LNCaP clone FGC (cell line): ENCODE measurements at regions not wholly inside any gene's neighbourhood (a gene's known extent, or its start where the extent isn't known, plus 50 kb on each side); places are given as distances from the start of the nearest gene placed in this dataset.
"Not testable (repeated sequence)": the region's sequence is repeated elsewhere in the genome, so short reads cannot be mapped to it uniquely, and the experiment has no call there.

ENCODE experiments used
- DNase-seq: peaks from one replicate; pipeline ENCODE4 v3.0.0-alpha.2; 2011; ENCODE audit warnings: low read depth
- H3K4me3 ChIP-seq: 2 replicates; pipeline ENCODE4 v1.5.1; 2011; ENCODE audit warnings: mild to moderate bottlenecking, low read depth, low read length, control low read depth
- TF ChIP-seq, protein P1 (sequence below): IDR thresholded peaks from 2 replicates; pipeline ENCODE4 v1.5.1; 2012; ENCODE audit warnings: mild to moderate bottlenecking; ENCODE audit not compliant: control insufficient read depth, insufficient read depth; ENCODE audit errors: extremely low read depth

DNA sequence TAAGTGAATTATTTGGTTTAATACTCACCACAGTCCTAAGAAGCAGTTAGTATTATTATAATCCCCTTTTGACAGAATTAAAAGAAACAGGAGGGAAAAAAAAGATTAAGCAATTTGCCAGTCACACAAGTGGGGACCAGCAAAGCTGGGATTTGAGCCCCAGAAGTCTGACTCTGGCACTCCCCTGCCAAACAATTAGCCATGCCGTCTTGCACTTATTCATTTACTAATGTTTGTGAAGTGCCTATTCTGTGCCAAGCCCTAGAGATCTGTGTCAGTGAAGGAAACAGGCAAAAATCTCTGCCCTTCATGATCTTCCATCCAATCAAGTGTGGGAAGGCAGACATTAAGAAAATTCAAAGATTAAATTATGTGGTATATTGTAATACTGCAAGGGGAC lies 126.0 kb upstream of the TOP1 start:
- DNase-seq, result no peak
- no peak overlapping the region for H3K4me3 ChIP-seq
- TF ChIP-seq, protein P1, sequence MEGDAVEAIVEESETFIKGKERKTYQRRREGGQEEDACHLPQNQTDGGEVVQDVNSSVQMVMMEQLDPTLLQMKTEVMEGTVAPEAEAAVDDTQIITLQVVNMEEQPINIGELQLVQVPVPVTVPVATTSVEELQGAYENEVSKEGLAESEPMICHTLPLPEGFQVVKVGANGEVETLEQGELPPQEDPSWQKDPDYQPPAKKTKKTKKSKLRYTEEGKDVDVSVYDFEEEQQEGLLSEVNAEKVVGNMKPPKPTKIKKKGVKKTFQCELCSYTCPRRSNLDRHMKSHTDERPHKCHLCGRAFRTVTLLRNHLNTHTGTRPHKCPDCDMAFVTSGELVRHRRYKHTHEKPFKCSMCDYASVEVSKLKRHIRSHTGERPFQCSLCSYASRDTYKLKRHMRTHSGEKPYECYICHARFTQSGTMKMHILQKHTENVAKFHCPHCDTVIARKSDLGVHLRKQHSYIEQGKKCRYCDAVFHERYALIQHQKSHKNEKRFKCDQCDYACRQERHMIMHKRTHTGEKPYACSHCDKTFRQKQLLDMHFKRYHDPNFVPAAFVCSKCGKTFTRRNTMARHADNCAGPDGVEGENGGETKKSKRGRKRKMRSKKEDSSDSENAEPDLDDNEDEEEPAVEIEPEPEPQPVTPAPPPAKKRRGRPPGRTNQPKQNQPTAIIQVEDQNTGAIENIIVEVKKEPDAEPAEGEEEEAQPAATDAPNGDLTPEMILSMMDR, result no peak

DNA sequence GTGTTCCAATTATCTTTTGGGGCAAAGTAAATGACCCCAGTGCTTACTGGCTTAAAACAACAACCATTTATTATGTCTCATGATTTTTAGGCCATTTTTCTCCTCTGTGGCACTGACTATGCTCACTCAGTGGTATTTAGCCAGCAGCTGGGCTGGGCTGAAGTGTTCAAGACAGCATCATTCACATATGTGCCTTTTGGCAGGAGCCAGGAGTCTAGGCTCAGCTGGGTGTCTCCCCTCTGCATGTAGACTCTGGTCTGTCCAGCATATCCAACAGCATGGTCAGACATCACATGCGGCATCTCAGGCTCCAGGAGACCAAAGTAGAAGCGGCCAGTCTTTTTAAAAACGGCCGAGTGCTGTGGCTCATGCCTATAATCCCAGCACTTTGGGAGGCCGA lies 120.3 kb upstream of the TOP1 start:
- TF ChIP-seq, protein P1, result no peak
- no peak for DNase-seq
- no peak overlapping the region for H3K4me3 ChIP-seq

DNA sequence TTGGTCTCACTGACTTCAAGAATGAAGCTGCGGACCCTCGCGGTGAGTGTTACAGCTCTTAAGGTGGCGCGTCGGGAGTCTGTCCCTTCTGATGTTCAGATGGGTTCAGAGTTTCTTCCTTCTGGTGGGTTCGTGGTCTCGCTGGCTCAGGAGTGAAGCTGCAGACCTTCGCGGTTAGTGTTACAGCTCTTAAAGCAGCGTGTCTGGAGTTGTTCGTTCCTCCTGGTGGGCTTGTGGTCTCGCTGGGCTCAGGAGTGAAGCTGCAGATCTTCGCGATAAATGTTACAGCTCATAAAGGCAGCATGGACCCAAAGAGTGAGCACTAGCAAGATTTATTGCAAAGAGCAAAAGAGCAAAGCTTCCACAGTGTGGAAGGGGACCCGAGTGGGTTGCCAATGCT lies 119.1 kb upstream of the TOP1 start:
- not testable (repeated sequence) for DNase-seq, H3K4me3 ChIP-seq

DNA sequence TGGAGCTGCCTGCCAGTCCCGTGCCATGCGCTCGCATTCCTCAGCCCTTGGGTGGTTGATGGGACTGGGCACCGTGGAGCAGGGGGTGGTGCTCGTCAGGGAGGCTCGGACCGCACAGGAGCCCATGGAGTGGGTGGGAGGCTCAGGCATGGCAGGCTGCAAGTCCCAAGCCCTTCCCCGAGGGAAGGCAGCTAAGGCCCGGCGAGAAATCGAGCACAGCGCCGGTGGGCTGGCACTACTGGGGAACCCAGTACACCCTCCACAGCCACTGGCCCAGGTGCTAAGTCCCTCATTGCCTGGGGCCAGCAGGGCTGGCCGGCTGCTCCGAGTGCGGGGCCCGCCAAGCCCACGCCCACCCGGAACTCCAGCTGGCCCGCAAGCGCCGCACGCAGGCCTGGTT lies 118.2 kb upstream of the TOP1 start:
- H3K4me3 ChIP-seq, DNase-seq: not testable (repeated sequence)

DNA sequence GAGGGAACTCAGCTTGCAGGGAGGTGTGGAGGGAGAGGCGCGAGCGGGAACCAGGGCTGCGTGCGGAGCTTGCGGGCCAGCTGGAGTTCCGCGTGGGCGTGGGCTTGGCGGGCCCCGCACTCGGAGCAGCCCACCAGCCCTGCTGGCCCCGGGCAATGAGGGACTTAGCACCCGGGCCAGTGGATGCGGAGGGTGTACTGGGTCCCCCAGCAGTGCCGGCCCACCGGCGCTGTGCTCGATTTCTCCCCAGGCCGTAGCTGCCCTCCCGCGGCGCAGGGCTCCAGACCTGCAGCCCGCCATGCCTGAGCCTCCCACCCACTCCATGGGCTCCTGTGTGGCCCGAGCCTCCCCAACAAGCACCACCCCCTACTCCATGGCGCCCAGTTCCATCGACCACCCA lies 117.5 kb upstream of the TOP1 start:
- not testable (repeated sequence) for DNase-seq, H3K4me3 ChIP-seq

DNA sequence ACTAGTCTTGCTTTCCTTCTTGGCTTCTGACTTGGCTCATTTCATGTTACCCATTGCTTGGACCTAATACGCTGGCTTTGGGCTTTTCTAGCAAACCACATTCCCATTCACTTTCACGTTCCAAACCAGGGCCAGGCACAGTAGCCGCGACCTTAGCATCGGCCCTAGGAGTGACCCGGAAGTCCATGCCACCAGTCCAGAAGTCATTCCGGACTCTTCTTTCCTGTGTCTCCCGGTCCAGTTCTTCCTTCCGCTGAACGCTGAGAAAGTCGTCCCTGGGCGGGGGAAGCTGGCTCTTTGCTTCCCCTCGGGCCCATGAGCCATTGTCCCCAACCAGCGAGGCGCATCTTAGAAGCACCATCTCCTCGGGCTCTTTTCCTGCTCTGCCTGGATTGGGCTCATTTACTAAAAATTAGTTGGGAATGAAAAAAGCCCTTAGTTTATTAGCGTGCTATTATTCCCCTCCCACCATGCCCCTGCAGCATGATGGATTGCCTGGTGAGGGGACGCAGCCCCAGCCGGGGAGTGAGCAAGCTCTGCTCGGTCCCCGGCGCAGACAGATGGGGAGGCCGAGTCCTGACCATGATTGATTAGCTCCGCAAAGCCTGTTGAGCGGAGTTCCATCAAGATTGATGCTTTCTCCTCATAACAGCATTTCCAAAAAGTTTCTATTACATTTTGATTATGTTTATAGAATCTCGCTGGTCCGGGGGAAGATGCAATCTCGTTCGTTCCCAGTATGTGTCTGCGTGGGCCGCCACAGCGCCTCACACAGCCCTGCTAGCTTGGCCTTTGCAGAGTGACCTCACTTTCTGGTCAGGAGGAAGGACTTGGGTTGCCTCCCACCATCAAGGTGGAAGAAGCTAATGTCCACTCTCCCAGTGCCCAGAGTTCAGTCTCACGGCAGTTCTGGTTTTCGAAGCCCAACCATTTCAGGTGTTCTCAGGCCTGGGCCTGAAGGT lies 115.1 kb upstream of the TOP1 start:
- H3K4me3 ChIP-seq, result no peak overlapping the region
- no peak for DNase-seq
- TF ChIP-seq, protein P1, result no peak

DNA sequence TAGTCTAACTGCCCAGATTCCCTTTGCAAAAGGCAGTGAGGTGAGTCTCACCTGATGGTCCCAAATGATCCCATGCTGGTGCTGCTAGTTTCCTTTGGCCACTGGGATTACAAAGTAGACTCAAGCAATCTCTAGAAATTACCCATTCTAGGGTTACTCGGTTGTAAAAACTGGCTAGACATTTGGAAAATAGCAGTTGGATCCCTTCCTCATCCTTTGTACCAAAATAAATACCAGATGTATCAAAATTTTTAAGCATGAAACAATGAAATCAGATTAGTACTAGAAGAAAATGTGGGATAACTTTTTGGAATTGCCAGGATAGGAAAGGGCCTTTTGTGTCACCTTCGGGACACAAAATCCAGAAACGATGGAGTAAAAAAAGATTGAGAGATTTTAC lies 112.9 kb upstream of the TOP1 start:
- H3K4me3 ChIP-seq, result no peak overlapping the region
- no peak for DNase-seq
- TF ChIP-seq, protein P1, result no peak

DNA sequence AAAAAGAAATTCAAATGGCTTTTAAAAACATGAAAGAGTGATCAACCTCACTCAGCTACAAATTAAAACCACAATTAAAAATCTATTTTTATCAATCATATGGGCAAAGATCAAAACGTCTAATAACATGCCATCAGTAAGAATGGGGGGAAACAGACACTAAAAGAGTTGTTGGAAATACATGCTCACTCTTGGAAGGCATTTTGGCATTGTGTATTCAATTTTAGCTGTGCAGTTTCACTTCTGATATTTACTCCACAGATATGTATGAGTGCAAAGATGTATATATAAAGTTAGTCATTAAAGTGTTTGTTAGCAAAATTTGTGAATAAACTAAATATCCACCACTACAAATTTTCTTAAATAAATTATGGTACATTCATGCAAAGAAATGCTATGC lies 112.3 kb upstream of the TOP1 start:
- no peak overlapping the region for H3K4me3 ChIP-seq
- DNase-seq, result no peak
- TF ChIP-seq, protein P1, result no peak

DNA sequence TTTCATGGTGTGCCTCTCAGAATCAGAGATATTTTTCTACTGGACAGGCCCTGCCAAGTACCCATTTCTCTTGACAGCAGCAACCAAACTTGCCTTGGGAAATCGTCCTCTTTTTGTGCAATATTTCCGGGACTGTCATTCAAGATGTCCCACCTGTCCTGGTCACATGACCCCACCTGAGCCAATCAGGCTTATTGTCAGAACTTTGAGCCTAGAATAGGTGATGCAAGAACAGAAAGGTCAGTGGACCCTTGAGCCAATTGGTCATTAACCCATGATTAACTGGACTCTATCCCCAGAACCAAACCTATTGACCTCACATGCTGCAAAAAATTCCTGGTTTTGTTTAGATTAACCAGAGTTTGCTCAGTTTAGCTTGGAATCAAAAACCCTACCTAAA lies 108.3 kb upstream of the TOP1 start:
- TF ChIP-seq, protein P1, result no peak
- DNase-seq, result no peak
- no peak overlapping the region for H3K4me3 ChIP-seq
